ENCODE measurements at regions not wholly inside any gene's neighbourhood (a gene's known extent, or its start where the extent isn't known, plus 50 kb on each side); places are given as distances from the start of the nearest gene placed in this dataset.

DNA sequence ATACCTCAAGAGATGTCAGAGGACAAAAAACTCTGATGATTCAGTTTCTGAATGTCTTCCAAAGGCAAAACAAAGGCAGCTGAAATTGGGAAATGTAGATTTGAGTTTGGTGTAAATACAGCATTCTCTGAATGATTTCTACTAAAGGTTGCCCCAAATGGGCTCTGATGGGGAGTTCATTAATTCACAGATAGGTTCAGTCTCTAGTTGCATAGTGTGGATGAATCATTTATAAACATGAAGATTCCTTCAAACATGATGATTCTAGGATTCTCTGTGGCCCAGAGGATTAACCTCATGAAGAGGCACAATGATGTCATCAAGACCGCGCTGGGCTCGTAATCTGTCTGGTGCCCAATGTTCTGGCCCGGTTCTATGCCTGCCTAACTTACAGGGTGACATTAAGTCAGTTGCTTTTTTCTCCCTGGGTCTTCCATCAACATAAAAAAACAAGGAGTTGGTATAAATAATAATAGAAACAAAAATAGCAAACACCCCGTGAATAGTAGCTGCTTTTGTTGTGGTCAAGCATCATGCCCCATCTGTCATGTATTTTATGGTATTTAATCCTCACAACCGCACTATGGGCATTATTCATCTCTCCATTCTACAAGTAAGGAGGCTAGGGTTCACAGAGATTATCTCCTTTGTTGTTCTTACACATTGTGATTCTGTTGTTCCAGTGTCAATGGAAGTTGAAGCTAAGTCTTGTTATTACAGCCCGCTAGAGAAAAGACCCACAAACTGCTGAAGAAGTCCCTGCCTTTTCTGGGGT lies 509.6 kb upstream of the USP24 start:
- DNase-seq = no peak

DNA sequence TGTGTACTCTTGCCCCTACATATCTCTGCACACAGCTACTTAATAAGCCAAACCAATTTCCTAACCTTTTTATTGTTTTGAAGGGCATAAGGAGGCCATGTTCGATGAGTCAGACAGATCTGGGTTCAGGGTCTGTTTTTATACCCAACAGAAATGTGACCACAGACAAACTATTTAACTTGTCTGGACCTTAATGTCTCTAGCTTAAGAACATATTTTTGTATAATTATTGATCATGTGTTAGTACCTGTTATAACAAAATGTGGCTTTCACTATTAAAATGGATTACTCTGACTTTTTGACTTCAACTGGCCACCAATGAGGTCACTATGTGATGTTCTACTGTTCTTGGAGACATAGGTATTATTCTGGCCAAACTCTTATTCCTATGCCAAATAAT lies 507.8 kb upstream of the USP24 start:
- DNase-seq = no peak

DNA sequence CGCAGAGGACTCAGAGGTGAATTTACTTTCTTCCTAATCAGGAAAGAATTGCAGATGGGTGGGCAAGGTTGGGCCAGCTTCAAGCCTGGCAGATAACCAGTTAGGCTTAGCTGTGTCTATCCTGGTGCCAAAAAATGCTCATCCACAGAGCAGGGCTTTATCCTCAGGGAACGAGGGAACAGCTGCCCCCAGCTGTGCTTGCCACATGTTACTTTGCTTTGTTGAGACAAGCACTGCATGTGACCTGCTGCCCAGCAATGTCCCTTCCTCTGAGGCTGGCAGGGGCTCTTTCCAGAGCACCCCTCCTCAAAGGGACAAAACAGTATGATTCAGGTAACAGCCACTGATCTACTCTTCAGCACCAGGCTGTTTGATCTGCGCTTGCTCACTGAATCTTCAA lies 505.1 kb upstream of the USP24 start:
- peak; percentile 69 for DNase-seq

DNA sequence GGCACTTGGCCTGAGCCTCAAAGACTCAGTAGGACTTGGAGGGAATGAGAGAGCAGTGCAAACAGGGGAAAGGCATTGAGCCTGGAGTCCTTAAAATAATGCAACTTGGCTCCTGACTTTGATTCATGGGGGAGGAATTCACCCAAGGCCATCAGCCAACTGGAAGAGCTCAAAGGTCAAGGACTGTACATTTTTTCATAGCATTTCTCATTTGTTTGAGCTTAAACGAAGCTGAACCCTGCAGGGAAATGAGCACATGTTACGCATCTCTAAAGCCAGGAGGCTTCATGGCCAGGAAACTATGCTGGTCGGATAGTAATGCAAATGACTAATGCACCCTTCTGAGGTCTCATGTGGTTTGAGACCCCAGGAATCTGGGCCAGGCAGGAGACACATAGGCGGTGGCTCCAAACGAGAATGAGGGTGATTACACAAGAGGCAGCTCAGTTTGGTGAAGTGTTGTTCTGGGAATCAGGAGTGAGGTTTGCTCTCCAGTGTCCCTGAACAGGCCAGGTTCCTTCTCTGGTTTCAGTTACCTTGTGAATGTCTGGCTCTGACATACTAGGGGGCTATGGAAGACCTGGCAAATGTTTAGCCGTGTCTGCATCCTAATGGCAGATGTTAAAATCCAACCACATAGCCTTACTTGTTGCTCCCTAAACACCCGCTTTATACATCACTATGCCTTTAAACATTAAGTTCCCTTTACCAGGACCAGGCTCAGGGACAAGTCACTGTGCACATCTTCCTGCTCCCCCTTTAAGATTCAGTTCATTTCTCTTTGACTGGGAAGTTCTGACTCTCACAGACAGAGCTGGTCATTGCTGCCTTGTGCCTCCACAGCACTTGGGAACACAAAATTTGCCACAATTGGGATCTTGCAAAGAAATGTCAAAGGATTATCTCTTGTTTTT lies 503.9 kb upstream of the USP24 start:
- no peak for DNase-seq

DNA sequence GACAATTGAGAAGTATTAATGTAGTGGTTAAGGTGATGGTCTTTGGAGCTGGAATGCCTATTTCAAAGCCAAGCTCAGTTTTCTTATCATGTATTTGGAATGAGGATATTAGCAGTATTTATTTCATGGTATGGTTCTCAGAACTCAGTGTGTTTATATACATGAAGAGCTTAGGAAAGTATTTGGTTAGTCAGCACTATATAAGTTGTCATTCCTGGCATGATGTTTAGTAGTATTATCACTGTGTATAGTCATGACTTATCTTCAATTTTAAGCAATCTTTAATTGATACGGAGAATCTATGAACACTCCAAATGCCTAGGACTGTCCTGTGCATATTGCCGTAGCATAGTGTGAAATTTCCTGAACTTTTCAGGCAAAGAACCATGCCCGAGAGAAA lies 501.9 kb upstream of the USP24 start:
- DNase-seq = no peak

DNA sequence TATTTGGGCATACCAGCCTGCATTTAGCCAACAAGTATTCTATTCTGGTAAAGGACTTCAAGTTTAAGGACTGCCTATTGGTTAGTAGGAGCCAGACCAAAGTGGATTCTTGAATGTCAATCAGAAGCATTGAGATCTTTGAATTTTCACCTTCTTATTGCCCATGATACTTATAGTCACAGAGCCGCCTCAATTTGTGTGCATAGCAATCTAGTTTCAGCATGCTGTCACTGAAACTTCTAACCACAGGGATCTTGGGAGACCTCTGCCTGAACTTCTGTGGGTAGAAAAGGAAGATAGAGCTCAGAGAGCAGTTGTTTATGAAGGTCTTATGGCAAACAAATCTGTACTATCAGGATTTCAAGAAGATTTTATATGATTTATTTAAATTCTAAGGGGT lies 501.4 kb upstream of the USP24 start:
- no peak for DNase-seq

DNA sequence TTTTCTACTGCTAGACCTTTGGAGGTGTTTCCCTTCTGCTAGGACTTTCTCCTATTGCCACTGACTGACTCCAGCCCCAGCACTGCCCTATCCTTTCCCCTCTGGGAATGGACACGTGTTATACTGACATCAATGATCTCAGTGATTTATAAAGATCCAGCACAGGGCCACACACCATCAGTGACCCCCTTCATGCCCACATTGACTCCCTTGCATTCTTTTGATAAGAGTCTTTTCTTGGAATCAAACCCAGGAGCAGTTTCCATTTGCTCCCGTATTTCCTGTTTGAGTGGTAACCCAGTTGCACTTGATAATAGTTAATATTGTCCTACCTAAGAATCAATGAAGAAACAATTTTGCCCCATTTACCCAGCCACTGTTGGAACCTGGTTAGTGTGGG lies 501.0 kb upstream of the USP24 start:
- DNase-seq = no peak

DNA sequence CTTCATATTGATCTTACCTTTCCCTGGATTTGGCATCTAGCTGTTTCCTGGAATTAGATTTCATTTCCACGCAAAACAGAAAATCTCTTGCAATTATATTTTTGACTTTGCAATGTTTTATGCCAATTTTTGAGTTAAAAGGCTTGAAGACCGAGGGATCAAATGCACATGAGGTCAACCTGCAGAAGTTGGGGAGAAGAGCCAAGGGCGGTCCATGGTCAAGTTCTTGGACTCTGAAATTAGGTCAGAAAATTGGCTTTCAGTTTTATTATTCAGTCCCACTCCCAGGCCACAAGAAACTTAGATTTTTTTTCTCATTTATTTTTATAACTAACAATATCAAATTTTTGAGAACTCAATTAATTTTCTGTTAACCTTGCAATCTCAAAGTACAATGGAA lies 499.1 kb upstream of the USP24 start:
- DNase-seq = no peak

DNA sequence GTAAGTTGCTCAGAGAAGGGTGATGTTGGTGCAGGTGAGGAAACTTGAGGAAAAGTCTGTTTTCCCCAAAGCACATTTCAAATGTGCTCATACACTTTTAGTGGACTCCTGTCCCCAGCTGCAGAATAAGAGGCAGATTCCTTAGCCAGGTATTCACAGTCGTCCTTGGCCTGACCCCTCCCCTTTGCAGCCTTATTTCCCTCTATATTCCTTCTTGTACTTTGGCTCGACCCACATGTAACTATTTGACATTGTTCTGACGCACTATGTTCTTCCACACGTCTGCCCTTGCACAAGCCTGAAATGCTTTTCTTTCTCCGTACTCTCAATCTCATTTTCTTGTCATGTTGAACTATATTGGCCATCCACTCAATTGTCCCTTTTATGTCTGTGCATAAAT lies 498.4 kb upstream of the USP24 start:
- no peak for DNase-seq

DNA sequence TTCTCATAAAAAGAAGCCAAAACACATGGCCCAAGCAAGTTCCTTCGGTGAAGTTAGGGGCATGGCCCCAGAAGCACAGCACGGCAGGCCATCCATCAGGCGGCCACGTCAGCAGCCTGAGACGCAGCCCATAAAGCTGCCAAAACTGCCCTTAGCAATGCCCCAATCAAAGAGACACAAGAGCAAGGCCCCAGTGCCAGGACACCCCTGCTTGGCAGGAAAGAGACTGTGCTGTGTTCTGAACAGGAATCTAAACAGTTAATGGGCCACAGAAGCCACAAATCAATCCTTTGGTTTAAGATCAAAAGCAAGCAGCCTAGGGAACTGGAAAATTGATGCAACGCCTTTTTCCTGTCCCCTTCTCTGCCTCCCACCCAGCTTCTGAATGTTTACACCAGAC lies 497.0 kb upstream of the USP24 start:
- DNase-seq = no peak

DNA sequence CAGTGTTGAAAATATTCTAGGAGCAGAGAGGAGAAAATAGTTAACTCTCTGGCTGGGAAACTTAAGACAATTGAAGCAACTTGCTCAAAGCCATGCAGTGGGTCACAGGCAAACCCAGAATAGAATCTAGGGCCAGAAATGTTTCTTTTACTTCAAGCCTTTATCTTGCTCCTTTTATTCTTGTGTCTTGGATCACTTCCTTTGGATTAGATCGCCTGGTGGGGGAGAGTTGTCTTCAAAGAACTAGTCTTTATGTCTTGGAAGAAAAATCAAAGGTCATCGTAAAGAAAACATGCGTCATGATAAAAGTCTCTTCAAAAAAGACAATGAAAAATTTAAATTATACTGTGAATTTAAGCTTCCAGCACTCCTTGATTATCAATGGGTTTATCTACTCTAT lies 493.6 kb upstream of the USP24 start:
- DNase-seq = no peak

DNA sequence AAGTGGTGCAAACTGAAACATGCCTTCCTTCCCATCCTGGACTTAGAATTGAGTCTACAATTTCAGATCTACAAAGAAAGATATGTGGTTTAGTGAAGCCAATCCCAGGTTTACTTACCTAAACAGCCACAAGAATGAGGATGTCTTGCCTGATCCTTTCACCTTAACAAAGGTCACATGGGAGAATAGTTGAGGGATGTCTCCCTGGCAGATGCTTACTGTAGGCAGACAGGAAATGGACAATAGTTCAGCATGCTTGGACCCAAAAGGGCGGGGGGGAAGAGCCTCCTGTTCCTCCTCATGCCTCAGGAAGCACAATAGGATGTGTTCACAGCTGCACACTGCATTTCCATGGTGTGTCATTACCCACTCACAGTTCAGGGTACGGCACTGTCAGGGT lies 492.7 kb upstream of the USP24 start:
- no peak for DNase-seq

DNA sequence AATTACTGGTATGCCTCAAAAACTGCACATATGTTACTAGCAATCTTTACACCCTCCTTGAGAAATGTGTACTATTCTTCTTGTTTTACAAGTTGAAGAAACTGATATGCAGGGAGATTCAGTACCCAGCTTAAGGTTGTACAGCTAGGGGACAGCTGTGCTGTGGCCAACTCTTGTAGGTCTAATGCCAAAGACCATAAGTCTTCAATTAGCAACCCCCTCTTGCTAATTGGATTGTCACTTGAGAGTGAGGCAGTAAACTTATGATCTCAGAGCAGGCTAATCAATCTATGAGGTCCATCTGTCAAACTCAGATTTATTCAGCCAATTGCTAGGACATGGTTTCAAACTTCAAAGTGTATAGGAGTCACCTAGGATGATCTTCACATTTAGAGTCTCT lies 492.0 kb upstream of the USP24 start:
- DNase-seq = no peak

DNA sequence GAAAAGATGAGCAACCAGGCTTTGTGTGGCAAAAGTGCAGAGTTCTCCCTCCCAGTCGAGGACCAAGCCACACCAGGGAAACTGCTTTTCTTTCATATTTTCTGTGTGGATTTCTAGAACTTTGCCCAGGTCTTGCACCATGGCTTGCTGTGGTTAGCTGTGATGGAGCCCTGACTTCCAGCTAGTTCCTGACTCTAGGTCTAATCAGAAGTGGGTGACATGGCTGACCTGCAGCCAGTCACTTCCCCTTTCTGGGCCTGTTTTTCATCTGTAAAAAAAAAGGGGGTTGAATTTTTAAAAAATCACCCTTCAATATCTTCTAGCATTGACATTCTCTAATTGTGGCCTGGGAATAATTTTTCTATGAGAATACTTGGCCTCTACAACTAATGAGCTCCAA lies 491.2 kb upstream of the USP24 start:
- no peak for DNase-seq

DNA sequence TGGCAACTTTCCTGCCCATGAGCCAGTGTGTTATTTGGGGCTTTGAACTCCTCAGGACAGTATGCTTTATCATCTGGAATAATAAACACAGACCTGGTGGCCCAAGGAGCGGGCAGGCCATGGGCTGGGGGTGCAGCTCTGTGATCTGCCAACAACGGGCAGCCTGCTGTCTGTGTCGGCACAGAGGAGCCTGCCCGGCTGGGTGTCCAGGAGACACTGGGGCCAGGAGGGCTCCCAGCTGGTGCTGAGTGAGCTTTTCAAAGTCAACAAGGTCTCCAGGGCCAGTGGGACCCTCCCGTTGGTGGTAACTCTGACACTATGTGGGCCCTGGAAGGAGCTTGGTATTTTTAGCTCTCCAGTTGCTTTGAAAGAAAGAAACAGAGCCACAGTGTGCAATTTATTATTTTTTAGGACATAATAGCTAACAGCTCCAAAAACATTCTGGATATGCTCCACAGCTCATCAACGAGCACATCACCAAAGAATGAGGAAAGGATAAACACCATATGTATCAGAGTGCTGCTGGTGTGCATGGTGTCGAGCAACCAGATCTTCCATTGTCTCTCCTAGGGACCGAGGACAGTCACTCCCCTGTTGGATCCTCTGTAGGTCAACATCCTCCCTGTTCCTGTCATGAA lies 488.7 kb upstream of the USP24 start:
- DNase-seq = peak; percentile 5

DNA sequence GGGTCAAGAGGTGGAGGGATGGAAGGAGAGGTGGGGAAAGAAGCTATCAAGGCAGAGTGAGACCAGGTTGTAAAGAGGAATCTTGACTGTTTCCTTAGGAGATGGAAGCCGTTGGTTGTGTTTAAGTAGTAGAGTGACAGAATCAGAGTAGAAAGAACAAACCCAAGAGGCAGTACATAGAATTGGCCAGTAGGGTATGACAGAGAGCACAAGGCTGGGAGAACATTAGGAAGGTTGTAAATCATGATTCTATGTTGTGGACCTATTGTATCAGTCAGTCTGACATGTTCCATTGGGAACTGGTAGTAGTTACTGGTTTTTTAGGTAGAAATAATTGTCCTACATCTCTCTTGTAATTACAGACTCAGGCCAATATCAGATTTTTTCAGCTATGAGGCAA lies 486.9 kb upstream of the USP24 start:
- peak; percentile 18 for DNase-seq

DNA sequence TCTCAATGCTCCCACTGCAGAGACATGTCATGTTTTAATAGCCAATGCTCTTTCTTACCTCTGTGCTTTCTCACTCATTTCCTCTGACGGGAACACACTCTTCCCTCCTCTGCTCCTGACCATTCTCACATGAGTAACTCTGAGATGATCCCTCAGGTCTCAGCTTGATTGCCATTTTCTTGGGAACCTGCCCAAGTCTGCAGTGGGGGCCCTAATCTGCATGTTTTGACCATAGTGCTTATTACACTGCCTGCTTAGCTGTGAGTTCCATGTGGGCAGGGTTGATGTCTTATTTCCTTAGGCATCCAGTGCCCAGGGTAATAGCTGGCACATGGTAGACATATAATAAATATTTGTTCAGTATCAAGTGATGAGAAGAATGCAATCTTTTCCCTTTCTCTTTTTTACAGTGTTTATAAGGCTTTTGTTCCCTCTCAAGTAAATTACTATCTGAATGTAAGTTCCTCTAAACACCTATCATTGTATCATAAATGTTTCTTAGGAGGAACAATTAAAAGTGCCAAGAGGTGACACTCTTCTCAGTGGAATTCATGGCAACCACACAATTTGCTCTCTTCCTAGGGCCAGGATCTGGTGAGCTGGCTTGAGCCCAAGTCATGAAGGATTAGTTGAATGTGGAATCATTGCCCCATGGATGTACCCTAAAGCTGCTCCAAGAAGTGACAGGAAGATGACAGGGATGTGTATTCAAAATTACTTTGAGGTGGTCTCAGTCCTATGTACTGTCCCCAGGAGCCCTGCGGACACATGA lies 485.4 kb upstream of the USP24 start:
- no peak for DNase-seq

DNA sequence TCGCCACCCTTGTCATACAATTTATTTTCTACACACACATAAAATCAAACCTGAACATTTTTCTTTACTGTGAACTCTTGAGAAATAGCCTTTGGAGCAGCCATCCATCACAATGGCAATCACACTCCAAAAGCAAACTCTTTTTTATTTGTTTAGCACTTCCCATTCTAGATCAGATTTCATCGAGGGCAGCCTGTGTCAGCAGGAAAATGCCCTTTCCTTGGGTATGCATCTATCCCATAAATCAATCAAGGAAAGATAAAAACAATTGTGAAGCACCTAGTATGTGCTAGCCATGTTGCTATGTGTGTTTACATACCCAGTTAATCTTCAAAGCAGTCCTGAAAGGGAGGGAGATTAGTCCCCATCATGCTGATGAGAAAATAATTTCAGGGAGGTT lies 484.1 kb upstream of the USP24 start:
- no peak for DNase-seq

DNA sequence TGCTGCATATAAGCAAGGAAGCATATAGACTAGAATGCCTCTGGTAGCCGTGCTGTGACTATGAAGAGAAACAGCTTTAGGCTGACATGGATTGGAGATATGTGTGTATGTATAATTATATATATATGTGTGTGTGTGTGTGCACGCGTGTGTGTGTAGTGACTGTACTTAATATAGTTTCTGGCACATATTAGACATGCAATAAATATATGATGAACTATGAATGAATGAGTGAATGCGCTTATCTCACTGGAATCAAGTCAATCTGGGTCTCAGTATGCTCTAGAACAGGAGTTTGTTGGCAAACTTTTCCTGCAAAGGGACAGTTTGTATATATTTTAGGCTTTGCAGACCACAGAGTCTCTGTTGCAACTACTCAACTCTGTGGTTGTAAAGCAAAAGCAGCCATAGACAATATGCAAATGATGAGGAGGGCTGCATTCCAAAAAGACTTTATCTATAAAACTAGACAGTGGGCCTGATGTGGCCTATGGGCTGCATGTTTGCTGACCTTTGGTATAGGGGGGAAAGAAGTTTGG lies 482.9 kb upstream of the USP24 start:
- no peak for DNase-seq

DNA sequence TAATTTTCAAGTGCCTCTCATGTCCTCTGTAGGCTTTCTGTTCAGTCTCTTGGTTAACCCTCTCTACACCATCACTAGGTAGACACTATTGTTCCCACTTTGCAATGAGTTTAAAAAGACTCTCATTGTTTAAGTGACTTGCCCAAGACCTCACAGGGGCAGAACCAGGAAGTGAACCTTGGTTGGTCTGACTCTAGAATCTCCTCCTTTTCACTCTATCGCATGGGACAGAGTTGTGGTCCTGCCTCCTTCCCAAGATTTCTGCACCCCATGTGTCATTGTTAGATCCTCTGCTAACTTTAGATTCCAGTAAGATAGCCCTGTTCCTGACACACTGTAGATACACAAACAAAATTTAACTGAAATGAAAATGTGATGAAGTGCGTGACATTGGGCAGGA lies 481.7 kb upstream of the USP24 start:
- no peak for DNase-seq

DNA sequence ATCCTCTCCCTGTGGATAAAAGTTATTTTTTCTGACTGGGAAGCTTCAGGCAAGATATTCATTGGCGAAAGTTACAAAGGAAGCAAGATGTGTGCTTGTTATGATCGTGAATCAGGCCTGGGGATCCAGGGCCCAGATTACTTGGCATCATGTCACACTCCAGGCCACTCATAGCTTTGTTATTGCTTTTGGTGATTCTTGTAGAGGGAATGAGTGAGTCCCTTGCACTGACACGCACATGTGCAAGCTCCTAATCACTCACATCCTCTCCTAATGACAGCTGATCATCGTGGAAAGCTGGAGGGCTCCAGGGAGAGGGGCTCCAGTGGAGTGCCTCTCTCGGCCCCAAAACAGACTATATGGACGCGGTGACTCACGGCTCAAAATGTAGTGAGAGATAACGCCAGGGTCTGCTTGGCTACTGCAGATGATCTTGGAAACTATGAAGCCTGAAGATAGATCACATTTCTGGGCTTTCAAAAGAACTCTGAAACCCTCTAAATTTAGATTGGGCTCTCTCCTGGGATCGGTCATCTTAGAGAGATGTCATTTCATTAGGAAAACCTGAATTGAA lies 481.1 kb upstream of the USP24 start:
- DNase-seq = no peak

DNA sequence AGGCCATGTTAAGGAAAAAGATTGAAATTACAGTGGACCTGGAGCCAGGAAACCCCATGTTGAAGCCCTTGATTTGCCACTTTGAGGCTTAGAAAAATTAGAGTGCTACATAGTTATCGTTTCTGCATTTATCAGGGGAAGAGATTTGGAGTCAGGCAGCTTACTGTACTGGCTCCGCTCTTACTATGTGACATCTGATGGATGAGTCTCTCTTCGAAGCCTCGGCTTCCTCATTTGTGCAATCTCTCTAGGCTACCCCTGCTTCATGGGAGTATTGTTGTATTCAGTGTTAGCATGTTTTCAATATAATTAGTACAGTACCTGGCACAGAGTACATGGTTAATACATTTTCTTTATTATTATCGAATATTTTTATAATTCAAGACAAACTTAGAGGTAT lies 480.4 kb upstream of the USP24 start:
- no peak for DNase-seq

DNA sequence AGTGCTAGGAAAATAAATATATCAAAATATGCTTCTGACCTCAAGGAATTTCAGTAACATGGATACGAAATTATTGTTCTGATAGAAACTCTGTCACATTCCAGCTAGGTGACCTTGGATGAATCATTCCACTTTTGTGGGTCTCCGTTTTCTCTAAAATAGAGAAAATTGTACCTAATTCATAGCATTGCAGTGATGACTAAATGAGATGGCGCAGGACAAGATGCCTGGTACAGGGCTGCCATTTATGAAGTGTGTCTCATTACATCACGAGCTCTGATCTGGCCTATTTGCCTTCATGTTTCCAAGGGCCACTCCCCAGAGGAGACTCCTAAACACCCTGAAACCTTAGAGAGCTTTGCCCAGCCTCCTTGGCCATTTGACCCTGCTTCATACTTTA lies 480.0 kb upstream of the USP24 start:
- no peak for DNase-seq
